ENCODE measurements at regions not wholly inside any gene's neighbourhood (a gene's known extent, or its start where the extent isn't known, plus 50 kb on each side); places are given as distances from the start of the nearest gene placed in this dataset.

DNA sequence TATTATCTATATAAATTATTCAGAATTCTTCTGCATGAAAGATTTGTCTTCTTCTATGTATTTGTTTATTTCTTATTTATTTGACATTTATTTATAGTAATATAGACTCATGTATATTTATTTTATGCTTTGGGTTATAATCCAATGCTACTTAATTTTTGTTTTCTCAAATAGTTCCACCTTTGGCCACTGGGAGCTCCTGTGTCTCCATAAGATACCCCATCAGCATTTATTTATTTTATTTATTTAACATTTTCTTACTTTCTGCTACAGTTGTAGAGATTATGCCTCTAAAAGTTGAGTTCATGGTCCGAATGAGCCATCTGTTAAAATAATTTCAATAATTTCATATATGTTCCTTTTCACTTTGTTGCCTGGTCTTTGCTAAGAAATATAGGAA is 289.4 kb downstream of the ADGRL2 start:
- no peak for TF ChIP-seq ZFX (IDR thresholded peaks at IDR 0.05)
- TF ChIP-seq, protein P1, sequence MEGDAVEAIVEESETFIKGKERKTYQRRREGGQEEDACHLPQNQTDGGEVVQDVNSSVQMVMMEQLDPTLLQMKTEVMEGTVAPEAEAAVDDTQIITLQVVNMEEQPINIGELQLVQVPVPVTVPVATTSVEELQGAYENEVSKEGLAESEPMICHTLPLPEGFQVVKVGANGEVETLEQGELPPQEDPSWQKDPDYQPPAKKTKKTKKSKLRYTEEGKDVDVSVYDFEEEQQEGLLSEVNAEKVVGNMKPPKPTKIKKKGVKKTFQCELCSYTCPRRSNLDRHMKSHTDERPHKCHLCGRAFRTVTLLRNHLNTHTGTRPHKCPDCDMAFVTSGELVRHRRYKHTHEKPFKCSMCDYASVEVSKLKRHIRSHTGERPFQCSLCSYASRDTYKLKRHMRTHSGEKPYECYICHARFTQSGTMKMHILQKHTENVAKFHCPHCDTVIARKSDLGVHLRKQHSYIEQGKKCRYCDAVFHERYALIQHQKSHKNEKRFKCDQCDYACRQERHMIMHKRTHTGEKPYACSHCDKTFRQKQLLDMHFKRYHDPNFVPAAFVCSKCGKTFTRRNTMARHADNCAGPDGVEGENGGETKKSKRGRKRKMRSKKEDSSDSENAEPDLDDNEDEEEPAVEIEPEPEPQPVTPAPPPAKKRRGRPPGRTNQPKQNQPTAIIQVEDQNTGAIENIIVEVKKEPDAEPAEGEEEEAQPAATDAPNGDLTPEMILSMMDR (conservative IDR thresholded peaks at IDR 0.05) = peak; percentile 69
- no peak overlapping the region for H3K27ac ChIP-seq

GRCh38 chr1:82086739-82087138 is 286.0 kb downstream of the ADGRL2 start:
- H3K27ac ChIP-seq = no peak overlapping the region
- no peak for TF ChIP-seq ZFX (IDR thresholded peaks at IDR 0.05)
- TF ChIP-seq, protein P1 (conservative IDR thresholded peaks at IDR 0.05) = no peak

GRCh38 chr1:82079607-82080006 is 278.9 kb downstream of the ADGRL2 start:
- no peak overlapping the region for H3K27ac ChIP-seq
- TF ChIP-seq ZFX (IDR thresholded peaks at IDR 0.05) = no peak
- TF ChIP-seq, protein P1 (conservative IDR thresholded peaks at IDR 0.05) = no peak

- H3K27ac ChIP-seq = no peak overlapping the region
- TF ChIP-seq ZFX (IDR thresholded peaks at IDR 0.05) = no peak
- TF ChIP-seq, protein P1 (conservative IDR thresholded peaks at IDR 0.05) = no peak
These were observed 272.9 kb downstream of the ADGRL2 start for GRCh38 chr1:82073659-82074058.

- no peak overlapping the region for H3K27ac ChIP-seq
These were observed 272.3 kb downstream of the ADGRL2 start for GRCh38 chr1:82073071-82073470.

GRCh38 chr1:82065916-82066315 is 265.2 kb downstream of the ADGRL2 start:
- TF ChIP-seq, protein P1 (conservative IDR thresholded peaks at IDR 0.05) = no peak
- TF ChIP-seq ZFX (IDR thresholded peaks at IDR 0.05) = no peak
- no peak overlapping the region for H3K27ac ChIP-seq

More at GRCh38 chr1:82073071-82073470, 272.3 kb downstream of the ADGRL2 start:
- no peak for TF ChIP-seq ZFX (IDR thresholded peaks at IDR 0.05)
- TF ChIP-seq, protein P1 (conservative IDR thresholded peaks at IDR 0.05) = no peak

DNA sequence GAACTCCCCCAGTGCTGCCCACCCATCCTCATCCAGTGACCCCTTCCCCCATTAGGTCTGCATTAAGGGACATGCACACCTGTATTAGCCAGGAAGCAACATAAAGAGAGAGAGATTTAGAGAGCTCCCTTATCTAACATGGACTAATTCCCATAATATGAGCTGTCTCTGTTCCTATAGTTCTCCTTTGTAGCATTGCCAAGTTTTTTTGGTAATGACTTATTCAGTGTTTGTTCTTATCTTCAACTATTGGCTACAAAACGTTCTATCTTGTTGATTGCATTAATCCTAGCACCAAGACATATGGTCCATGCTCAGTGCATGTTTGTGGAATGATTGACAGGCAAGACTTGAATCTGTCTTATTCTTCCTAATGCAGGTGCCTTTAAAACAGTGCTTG is 264.0 kb downstream of the ADGRL2 start:
- H3K27ac ChIP-seq = no peak overlapping the region
- TF ChIP-seq, protein P1 (conservative IDR thresholded peaks at IDR 0.05) = no peak
- TF ChIP-seq ZFX (IDR thresholded peaks at IDR 0.05) = no peak

Data from C4-2B (cell line).